ENCODE measurements at regions not wholly inside any gene's neighbourhood (a gene's known extent, or its start where the extent isn't known, plus 50 kb on each side); places are given as distances from the start of the nearest gene placed in this dataset.
"Not testable (repeated sequence)": the region's sequence is repeated elsewhere in the genome, so short reads cannot be mapped to it uniquely, and the experiment has no call there.

- Mint-ChIP-seq H3K4me3 (no peak overlapping the region), H3K27ac (no peak overlapping the region), H3K27me3 (peaks cover 2% of the 10 kb centered on the region), H3K36me3 (no peaks in the 10 kb centered on the region), H3K9me3 (no peaks in the 10 kb centered on the region), H3K4me1 (no peaks in the 10 kb centered on the region)
These were observed 195.3 kb upstream of the NR4A3 start for GRCh38 chr9:99626426-99626825.

GRCh38 chr9:99628285-99628684 is 193.4 kb upstream of the NR4A3 start:
- Mint-ChIP-seq H3K4me1 (no peaks in the 10 kb centered on the region), H3K27me3 (peaks cover 2% of the 10 kb centered on the region), H3K36me3 (no peaks in the 10 kb centered on the region), H3K4me3 (no peak overlapping the region), H3K27ac (no peak overlapping the region), H3K9me3 (no peaks in the 10 kb centered on the region)

- Mint-ChIP-seq H3K4me3 (no peak overlapping the region), H3K27ac (no peak overlapping the region), H3K4me1 (no peaks in the 10 kb centered on the region), H3K36me3 (no peaks in the 10 kb centered on the region), H3K27me3 (peaks cover 2% of the 10 kb centered on the region), H3K9me3 (no peaks in the 10 kb centered on the region)
These were observed 192.7 kb upstream of the NR4A3 start for GRCh38 chr9:99628849-99629620.

- no peaks in the 10 kb centered on the region for H3K36me3 Mint-ChIP-seq
- H3K27me3 Mint-ChIP-seq, result no peaks in the 10 kb centered on the region
- no peaks in the 10 kb centered on the region for H3K9me3 Mint-ChIP-seq
- no peak overlapping the region for H3K4me3 Mint-ChIP-seq
- H3K4me1 Mint-ChIP-seq, result no peaks in the 10 kb centered on the region
- H3K27ac Mint-ChIP-seq, result no peak overlapping the region
These were observed 189.2 kb upstream of the NR4A3 start for GRCh38 chr9:99632349-99633038.

- no peak overlapping the region for H3K27ac Mint-ChIP-seq
- H3K4me1 Mint-ChIP-seq, result no peaks in the 10 kb centered on the region
- no peak overlapping the region for H3K4me3 Mint-ChIP-seq
- H3K36me3 Mint-ChIP-seq, result no peaks in the 10 kb centered on the region
- H3K27me3 Mint-ChIP-seq, result no peaks in the 10 kb centered on the region
- no peaks in the 10 kb centered on the region for H3K9me3 Mint-ChIP-seq
These were observed 188.4 kb upstream of the NR4A3 start for GRCh38 chr9:99633265-99633664.

GRCh38 chr9:99634186-99634585 is 187.5 kb upstream of the NR4A3 start:
- Mint-ChIP-seq H3K9me3 (no peaks in the 10 kb centered on the region), H3K4me3 (no peak overlapping the region), H3K4me1 (no peaks in the 10 kb centered on the region), H3K27me3 (no peaks in the 10 kb centered on the region), H3K27ac (no peak overlapping the region), H3K36me3 (no peaks in the 10 kb centered on the region)

GRCh38 chr9:99635032-99635431 is 186.7 kb upstream of the NR4A3 start:
- H3K27ac Mint-ChIP-seq, result no peak overlapping the region
- no peaks in the 10 kb centered on the region for H3K4me1 Mint-ChIP-seq
- H3K27me3 Mint-ChIP-seq, result no peaks in the 10 kb centered on the region
- no peaks in the 10 kb centered on the region for H3K9me3 Mint-ChIP-seq
- H3K36me3 Mint-ChIP-seq, result no peaks in the 10 kb centered on the region
- no peak overlapping the region for H3K4me3 Mint-ChIP-seq

- Mint-ChIP-seq H3K9me3 (no peaks in the 10 kb centered on the region), H3K4me3 (no peak overlapping the region), H3K4me1 (no peaks in the 10 kb centered on the region), H3K27me3 (peaks cover 3% of the 10 kb centered on the region), H3K27ac (no peak overlapping the region), H3K36me3 (no peaks in the 10 kb centered on the region)
These were observed 184.0 kb upstream of the NR4A3 start for GRCh38 chr9:99637641-99638040.

GRCh38 chr9:99638971-99639370 is 182.7 kb upstream of the NR4A3 start:
- no peak overlapping the region for H3K4me3 Mint-ChIP-seq
- no peaks in the 10 kb centered on the region for H3K9me3 Mint-ChIP-seq
- no peak overlapping the region for H3K27ac Mint-ChIP-seq
- H3K27me3 Mint-ChIP-seq, result peaks cover 6% of the 10 kb centered on the region
- H3K36me3 Mint-ChIP-seq, result no peaks in the 10 kb centered on the region
- H3K4me1 Mint-ChIP-seq, result no peaks in the 10 kb centered on the region

- Mint-ChIP-seq H3K27me3 (peaks cover 14% of the 10 kb centered on the region), H3K36me3 (no peaks in the 10 kb centered on the region), H3K27ac (no peak overlapping the region), H3K9me3 (no peaks in the 10 kb centered on the region), H3K4me3 (no peak overlapping the region), H3K4me1 (no peaks in the 10 kb centered on the region)
These were observed 174.1 kb upstream of the NR4A3 start for GRCh38 chr9:99647604-99648003.

- Mint-ChIP-seq H3K36me3 (no peaks in the 10 kb centered on the region), H3K4me1 (no peaks in the 10 kb centered on the region), H3K27ac (no peak overlapping the region), H3K4me3 (no peak overlapping the region), H3K27me3 (peaks cover 11% of the 10 kb centered on the region), H3K9me3 (no peaks in the 10 kb centered on the region)
These were observed 171.4 kb upstream of the NR4A3 start for GRCh38 chr9:99650187-99650874.

GRCh38 chr9:99660191-99660636 is 161.5 kb upstream of the NR4A3 start:
- H3K4me3 Mint-ChIP-seq, result no peak overlapping the region
- H3K27ac Mint-ChIP-seq, result no peak overlapping the region
- H3K36me3 Mint-ChIP-seq, result no peaks in the 10 kb centered on the region

GRCh38 chr9:99663297-99663696 is 158.4 kb upstream of the NR4A3 start:
- peaks cover 4% of the 10 kb centered on the region for H3K4me1 Mint-ChIP-seq
- no peak overlapping the region for H3K4me3 Mint-ChIP-seq
- H3K9me3 Mint-ChIP-seq, result no peaks in the 10 kb centered on the region
- no peaks in the 10 kb centered on the region for H3K36me3 Mint-ChIP-seq
- H3K27ac Mint-ChIP-seq, result no peak overlapping the region
- H3K27me3 Mint-ChIP-seq, result peaks cover 8% of the 10 kb centered on the region

More at GRCh38 chr9:99660191-99660636, 161.5 kb upstream of the NR4A3 start:
- H3K4me1 Mint-ChIP-seq, result no peaks in the 10 kb centered on the region
- H3K27me3 Mint-ChIP-seq, result peaks cover 5% of the 10 kb centered on the region
- H3K9me3 Mint-ChIP-seq, result no peaks in the 10 kb centered on the region

GRCh38 chr9:99663856-99664255 is 157.8 kb upstream of the NR4A3 start:
- no peaks in the 10 kb centered on the region for H3K36me3 Mint-ChIP-seq
- peaks cover 8% of the 10 kb centered on the region for H3K27me3 Mint-ChIP-seq
- H3K4me3 Mint-ChIP-seq, result no peak overlapping the region
- H3K4me1 Mint-ChIP-seq, result peaks cover 4% of the 10 kb centered on the region
- no peaks in the 10 kb centered on the region for H3K9me3 Mint-ChIP-seq
- H3K27ac Mint-ChIP-seq, result no peak overlapping the region

GRCh38 chr9:99666571-99666970 is 155.1 kb upstream of the NR4A3 start:
- Mint-ChIP-seq H3K4me3 (no peak overlapping the region), H3K27me3 (peaks cover 10% of the 10 kb centered on the region), H3K9me3 (no peaks in the 10 kb centered on the region), H3K4me1 (peaks cover 4% of the 10 kb centered on the region), H3K36me3 (no peaks in the 10 kb centered on the region), H3K27ac (no peak overlapping the region)

- not testable (repeated sequence) for H3K4me3 Mint-ChIP-seq, H3K9me3 Mint-ChIP-seq, H3K27ac Mint-ChIP-seq, H3K4me1 Mint-ChIP-seq, H3K36me3 Mint-ChIP-seq, H3K27me3 Mint-ChIP-seq
These were observed 150.8 kb upstream of the NR4A3 start for GRCh38 chr9:99670886-99671285.
